SH-SY5Y (cell line): ENCODE measurements at regions not wholly inside any gene's neighbourhood (a gene's known extent, or its start where the extent isn't known, plus 50 kb on each side); places are given as distances from the start of the nearest gene placed in this dataset.

Experiments used
- GATA2 ChIP-seq: IDR thresholded peaks from 2 replicates; pipeline ENCODE4 v1.6.1; 2011; ENCODE audit warnings: mild to moderate bottlenecking, low read depth, low read length
- GATA3 ChIP-seq: IDR thresholded peaks from 2 replicates; pipeline ENCODE4 v1.6.1; 2011; ENCODE audit warnings: low read depth, mild to moderate bottlenecking, low read length, moderate library complexity

DNA sequence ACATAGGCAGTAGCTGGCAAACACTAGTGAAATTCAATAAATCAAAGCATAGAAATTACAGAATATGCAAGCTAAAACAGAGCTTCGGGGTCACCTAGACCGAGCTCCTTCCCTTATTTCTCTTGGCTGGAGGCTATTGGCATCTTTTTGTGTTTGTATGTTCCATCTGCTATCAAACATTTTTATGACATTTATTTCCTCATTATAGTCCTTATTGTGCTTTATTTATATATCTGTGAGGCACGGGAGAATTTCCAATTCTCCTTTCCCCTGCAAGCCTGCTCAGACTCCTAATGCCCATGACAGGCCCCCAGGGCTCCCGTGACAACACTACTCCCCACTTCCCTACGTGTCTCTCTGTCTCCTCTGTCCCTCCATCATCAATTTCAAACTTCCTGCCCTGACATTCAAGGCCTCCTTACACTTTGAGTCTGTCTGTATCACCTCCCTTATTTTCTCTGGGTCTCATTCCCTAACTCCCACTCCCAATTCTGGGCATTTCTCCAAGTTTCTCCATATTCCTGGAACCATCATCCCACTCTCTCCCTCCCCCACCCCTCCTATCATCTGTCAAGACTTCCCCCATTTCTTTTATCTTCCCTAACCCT is 316.9 kb downstream of the OSR1 start:
- TF ChIP-seq GATA3 (no peak), GATA2 (no peak)

DNA sequence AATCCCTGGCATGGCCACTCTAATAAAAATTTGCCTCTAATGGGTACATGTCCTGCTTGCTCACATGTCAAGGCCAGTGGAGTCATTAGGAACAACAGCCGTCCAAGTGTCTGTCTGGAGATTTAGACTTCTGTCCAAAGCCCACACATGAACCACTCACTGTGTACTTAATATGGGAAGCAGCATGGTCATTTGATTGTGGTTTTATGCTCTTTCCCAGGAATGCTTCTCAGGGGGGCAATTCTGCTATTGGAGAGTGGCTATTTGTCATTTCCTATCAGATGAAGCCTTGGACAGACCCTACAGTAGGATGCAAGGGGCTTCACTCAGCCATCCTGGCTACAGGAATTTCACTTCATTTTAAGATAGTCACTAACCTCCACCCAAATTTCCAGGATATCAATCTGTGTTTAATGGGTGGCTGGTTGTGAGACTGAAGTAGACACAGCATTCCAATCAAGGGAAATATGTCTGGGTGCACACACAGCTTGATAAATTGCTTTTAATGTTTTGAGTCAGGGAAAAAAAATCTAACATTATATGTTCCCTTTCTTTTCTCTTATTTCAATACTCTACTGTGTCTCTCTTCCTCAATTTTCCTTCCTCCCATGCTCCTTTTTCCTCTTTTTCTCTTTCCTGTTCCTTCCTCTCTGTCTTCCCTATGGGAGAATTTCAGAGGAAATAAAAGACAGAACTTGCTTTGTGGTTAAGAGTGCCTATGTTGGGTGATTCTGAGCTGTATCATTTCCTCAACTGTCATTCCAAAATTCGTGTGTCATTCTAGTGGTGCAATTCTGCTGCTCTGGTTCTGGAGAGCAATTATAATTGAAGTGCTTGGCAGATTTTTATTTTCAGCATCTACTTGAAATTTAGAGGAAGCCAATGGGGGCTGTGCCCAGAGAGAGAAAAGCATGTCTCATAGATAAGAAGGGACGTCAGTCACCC is 320.1 kb downstream of the OSR1 start:
- no peak for TF ChIP-seq GATA2
- TF ChIP-seq GATA3: no peak

DNA sequence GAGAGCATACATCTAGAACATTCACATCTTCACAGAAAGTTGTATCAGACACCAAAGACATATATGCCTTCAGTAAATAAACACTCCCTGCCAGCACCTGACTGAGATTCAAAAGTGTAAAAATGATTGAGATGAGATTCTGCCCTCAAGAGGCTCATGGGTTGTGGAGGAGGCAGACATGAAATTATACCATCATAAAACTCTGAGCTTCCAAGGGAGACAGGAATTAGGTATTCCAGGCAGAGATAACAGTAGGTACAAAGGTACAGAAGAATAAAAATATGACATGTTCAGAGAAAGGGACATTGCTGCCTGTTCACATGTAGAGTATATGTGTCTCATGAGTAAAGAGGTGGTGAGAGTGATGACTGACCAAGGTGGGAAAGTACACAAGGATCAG is 322.3 kb downstream of the OSR1 start:
- TF ChIP-seq GATA2 (no peak), GATA3 (no peak)

DNA sequence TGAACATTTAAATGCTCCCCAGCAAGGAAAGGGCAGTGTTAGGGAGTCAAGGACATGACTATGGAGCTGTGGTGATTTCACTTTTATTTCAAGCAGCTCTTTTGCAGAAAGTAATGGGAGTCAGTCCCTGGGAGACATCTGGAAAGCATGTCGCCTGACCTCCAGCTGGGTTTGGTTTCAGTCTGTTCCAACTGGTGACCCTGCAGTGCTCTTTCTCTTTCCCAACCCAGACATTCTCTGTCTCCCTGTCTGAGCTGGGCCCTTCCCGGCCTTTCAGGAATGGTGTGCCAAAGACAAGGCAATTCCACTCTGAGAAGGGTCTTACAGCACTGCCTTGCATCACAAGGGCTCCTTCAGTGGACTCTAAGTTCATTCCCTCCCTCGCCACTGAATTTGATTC is 323.2 kb downstream of the OSR1 start:
- no peak for TF ChIP-seq GATA3
- TF ChIP-seq GATA2: no peak

DNA sequence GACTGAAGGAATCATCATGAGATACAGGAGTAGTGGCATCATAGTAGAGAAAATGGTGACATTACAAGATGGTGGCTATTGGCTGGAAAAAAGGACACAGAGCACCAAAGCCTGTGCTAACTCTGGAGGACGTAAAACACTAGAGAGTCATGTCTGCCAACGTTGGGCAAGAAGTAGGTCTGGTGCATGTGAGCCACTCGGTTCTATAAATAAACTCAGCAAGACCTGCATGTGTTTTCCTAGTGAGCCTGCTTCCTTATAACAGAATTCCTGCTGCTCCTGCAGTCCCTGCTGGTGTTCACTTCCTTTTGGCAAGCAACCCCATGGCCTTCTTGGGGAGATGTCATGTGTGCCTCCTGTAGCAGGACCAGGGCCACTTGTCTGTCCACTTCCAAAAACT is 325.2 kb downstream of the OSR1 start:
- TF ChIP-seq GATA3: no peak
- no peak for TF ChIP-seq GATA2

DNA sequence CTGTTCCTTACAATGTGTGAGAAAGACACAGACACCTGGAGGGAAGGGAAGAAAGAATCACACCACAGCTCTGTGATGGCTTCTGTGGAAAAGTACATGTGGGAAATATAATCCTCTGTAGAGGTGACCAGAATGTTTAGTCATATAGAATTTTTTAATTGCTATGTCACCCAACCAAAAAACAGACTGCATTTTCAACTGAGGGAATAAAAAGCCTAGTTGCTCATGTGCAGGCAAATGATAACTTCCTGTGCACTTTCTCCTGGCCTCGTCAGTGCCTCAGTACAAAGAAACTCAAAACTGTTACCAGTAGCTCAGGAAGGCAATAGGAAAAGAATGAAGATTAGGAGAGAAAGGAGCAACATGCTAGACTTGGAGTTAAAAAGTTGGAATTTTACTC is 326.8 kb downstream of the OSR1 start:
- TF ChIP-seq GATA3: no peak
- TF ChIP-seq GATA2: no peak

DNA sequence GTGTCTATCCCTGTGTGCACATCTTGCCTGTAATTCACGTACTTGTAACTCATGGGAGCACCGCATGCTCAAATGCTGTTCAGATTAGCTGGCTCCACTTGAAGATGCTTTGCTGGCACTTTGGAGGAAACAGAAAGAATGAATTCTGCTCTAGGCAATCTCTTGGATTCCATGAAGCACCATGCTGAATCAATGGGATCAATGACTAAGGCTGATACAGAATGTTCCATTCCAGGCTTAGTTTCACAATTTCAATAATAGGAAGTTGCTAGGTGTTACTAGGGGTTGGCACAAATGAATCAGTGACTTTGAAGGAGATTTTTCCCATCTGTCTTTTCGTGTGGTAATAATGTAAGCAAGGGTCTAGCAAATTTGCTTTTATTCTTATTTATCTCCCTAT is 328.8 kb downstream of the OSR1 start:
- no peak for TF ChIP-seq GATA2
- no peak for TF ChIP-seq GATA3

DNA sequence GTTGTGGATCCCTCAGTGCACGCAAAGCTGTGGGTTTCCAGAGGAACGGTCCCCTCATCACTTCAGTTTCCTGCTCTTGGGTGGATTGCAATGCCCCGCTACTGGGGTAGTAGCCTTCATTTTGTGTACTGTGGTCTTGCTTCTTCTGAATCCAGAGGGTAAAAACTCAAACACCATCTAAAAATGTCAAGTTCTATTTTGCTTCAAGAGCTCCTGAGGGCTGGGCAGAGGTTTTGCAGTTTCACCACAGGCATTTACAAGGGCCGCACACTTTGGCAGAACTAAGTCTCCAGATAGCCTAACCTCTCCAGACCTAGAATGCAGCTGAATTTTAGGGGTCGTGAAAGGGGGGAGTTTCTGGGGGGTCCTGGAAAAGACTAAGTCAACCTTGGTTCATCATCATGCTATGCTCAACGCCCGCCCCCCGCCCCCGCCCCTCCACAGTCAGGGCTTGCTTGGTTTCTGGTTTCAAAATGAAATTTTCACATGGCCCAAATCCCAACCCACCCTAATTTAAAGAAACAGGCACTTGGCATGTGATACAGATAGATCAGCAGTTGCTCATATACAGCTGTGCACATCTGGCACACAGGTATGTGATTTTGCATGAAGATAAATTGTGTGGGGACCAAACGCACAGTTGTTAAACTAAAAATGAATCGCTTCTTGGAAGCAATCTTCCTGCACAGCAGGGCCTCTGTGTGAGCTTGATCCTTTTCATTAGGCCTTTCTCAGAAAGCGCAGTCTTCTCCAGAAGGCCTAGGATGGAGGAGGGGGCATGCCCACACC is 329.6 kb downstream of the OSR1 start:
- no peak for TF ChIP-seq GATA3
- TF ChIP-seq GATA2: no peak

DNA sequence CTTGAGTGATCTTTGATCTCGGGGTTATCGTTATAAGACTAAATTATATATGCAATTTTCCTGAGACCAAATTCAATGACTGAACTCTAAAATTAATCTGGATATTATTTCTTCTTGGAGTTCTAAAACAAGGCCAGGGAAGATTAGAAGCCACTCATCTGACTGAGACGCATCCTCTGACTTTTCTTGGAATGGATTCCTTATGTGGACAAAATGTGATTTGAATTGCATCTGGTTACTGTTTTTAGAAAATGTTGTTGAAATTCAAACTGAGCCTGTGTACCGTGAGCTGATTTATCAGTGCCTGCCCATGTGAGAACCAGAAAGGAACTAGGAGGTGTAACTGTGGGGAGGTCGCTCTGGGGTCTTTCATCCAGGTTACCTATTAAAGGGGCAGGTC is 330.8 kb downstream of the OSR1 start:
- TF ChIP-seq GATA3: no peak

DNA sequence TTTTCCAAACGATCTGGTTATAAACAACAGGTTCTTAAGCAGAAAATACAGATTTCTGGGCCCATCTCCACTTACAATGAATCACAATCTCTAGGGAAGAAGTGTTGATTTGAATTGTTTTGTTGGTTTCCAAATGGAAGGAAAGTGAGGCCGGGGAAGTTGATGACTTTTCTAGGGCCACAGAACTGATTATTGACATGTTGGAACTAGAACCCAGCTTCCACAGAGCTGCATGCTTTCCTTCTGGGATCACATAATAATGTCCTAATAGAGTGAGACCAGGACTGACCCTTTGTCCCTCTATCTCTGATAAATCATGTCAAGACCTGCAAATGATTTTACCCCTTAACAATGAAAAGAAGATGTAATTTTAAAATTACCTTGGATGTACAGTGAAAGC is 332.2 kb downstream of the OSR1 start:
- no peak for TF ChIP-seq GATA3
- no peak for TF ChIP-seq GATA2

DNA sequence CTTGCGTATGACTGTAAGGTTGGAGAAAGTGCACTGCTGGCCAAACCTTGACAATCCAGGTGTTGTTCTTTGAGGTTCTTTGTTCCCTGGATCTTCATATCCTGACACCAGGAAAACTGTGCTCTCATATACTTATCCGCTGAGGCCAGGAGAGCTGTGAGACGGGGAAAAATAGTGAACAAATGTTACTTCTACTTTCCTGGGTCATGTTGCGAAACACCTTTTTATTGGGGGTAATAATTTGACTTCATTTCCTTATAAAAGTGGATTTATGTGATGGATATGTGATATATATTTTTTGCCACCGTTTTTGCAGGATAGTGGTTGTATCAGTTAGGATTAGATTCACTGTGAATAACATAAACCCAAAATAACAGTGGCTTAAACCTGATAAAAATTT is 336.1 kb downstream of the OSR1 start:
- TF ChIP-seq GATA2 (no peak), GATA3 (no peak)

DNA sequence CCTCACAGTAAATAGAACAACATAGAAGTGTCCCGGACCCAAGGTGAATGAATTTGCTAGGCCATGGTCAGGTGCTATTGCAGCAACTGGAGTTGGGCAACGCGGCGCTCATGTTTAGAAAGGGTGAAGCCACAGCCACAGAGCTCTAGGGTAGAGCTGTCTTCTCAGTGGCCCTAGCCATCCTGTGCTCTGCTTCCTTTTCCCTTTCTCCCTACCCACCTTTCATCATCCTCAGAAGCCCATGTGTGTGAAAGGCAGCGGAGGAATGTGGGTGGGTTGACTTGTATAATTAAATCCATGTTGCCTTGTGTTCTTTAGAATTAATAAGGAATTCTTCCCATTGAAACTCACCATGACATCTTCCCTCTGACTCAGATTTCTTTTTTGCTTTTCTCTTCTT is 336.7 kb downstream of the OSR1 start:
- TF ChIP-seq GATA2 (no peak), GATA3 (no peak)

DNA sequence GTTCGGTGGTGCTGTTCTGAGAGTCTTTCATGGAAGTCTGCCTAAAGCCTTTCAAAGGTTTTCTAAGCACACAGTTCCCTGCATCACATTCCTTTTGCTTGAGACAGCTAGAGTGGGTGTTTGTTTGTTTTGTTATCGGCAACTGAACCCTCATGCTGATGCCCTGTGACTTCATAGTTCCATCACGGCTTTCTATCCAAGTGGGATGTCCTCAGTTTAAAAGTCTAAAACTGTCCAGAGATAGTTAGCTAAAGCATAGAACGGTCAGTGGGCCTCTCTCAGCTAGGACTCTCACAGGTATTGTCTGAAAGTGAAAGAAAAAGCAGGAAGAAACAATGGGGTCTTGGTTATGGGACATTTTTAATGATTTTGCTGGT is 337.3 kb downstream of the OSR1 start:
- no peak for TF ChIP-seq GATA3
- TF ChIP-seq GATA2: no peak
